Endothelial cell of umbilical vein (primary cell): ENCODE measurements at regions not wholly inside any gene's neighbourhood (a gene's known extent, or its start where the extent isn't known, plus 50 kb on each side); places are given as distances from the start of the nearest gene placed in this dataset.
"Not testable (repeated sequence)": the region's sequence is repeated elsewhere in the genome, so short reads cannot be mapped to it uniquely, and the experiment has no call there.

Source experiments
- EZH2 ChIP-seq: IDR thresholded peaks from 2 replicates; pipeline ENCODE4 v1.6.1; 2012; ENCODE audit warnings: borderline replicate concordance, low read depth, mild to moderate bottlenecking, moderate library complexity, low read length, inconsistent platforms; ENCODE audit not compliant: severe bottlenecking
- TF ChIP-seq, protein P1 (sequence below): IDR thresholded peaks from 2 replicates; pipeline ENCODE4 v1.6.1; 2011; ENCODE audit not compliant: insufficient read depth, insufficient read length
- TF ChIP-seq, protein P2 (sequence below), 2 donors: IDR thresholded peaks; 1 replicate in 1 of 2; 2 replicates in 1 of 2; pipeline ENCODE4 v1.5.1; 2011; ENCODE audit warnings: low read length in 2 of 2, mild to moderate bottlenecking in 2 of 2, moderate library complexity in 2 of 2, control low read depth in 1 of 2, inconsistent platforms in 1 of 2, low read depth in 1 of 2; ENCODE audit not compliant: insufficient read depth in 1 of 2; ENCODE audit errors: extremely low read depth in 1 of 2

DNA sequence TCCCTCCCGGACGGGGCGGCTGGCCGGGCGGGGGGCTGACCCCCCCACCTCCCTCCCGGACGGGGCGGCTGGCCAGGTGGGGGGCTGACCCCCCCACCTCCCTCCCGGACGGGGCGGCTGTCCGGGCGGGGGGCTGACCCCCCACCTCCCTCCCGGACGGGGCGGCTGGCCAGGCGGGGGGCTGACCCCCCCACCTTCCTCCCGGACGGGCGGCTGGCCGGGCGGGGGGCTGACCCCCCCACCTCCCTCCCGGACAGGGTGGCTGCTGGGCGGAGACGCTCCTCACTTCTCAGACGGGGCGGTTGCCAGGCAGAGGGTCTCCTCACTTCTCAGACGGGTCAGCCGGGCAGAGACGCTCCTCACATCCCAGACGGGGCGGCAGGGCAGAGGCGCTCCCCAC lies 168.5 kb upstream of the SPRED2 start:
- TF ChIP-seq, protein P1, sequence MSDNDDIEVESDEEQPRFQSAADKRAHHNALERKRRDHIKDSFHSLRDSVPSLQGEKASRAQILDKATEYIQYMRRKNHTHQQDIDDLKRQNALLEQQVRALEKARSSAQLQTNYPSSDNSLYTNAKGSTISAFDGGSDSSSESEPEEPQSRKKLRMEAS, result not testable (repeated sequence)
- not testable (repeated sequence) for TF ChIP-seq EZH2
- TF ChIP-seq, protein P2, sequence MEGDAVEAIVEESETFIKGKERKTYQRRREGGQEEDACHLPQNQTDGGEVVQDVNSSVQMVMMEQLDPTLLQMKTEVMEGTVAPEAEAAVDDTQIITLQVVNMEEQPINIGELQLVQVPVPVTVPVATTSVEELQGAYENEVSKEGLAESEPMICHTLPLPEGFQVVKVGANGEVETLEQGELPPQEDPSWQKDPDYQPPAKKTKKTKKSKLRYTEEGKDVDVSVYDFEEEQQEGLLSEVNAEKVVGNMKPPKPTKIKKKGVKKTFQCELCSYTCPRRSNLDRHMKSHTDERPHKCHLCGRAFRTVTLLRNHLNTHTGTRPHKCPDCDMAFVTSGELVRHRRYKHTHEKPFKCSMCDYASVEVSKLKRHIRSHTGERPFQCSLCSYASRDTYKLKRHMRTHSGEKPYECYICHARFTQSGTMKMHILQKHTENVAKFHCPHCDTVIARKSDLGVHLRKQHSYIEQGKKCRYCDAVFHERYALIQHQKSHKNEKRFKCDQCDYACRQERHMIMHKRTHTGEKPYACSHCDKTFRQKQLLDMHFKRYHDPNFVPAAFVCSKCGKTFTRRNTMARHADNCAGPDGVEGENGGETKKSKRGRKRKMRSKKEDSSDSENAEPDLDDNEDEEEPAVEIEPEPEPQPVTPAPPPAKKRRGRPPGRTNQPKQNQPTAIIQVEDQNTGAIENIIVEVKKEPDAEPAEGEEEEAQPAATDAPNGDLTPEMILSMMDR (IDR thresholded peaks at IDR 0.05; ENCODE audit: extremely low read depth in 1 of 2, insufficient read depth in 1 of 2, low read depth in 1 of 2, low read length in 2 of 2), result not testable (repeated sequence)
